ENCODE measurements at regions not wholly inside any gene's neighbourhood (a gene's known extent, or its start where the extent isn't known, plus 50 kb on each side); places are given as distances from the start of the nearest gene placed in this dataset.

GRCh38 chr18:69308619-69309018 lies 92.1 kb upstream of the DOK6 start:
- DNase-seq (ENCODE audit: low spot score) (no peak), ATAC-seq (no peak)
- no peak overlapping the region for H3K27ac ChIP-seq (ENCODE audit: low read depth)
- H3K4me2 ChIP-seq = no peak overlapping the region
- H3K9me2 ChIP-seq (ENCODE audit: insufficient read depth) = no peaks in the 10 kb centered on the region
- Mint-ChIP-seq H3K36me3 (ENCODE audit: low read depth) (no peaks in the 10 kb centered on the region; the same call in 2 of the 3 replicates), H3K27me3 (ENCODE audit: insufficient read depth, low read depth, poor library complexity) (peaks cover 2% of the 10 kb centered on the region), H3K4me1 (no peaks in the 10 kb centered on the region), H3K9me3 (no peaks in the 10 kb centered on the region), H3K4me3 (no peak overlapping the region), H3K27ac (no peak overlapping the region)
- H3K4me1 ChIP-seq (ENCODE audit: insufficient read depth) = no peaks in the 10 kb centered on the region
- TF ChIP-seq NANOG (IDR thresholded peaks at IDR 0.05; ENCODE audit: borderline replicate concordance) = no peak
- no peak for TF ChIP-seq POLR2AphosphoS5 (IDR thresholded peaks at IDR 0.05; ENCODE audit: low read depth)
- no peak for TF ChIP-seq CREB1 (CRISPR knock-in tag; IDR thresholded peaks at IDR 0.05; ENCODE audit: low read depth)
- TF ChIP-seq EZH2phosphoT487 (IDR thresholded peaks at IDR 0.05; ENCODE audit: unreplicated experiment) = no peak
- no peak overlapping the region for H2AFZ ChIP-seq
- no peaks in the 10 kb centered on the region for H3K36me3 ChIP-seq (ENCODE audit: insufficient read depth)
- H3K4me3 ChIP-seq = no peak overlapping the region
- no peaks in the 10 kb centered on the region for H3F3A ChIP-seq (replicated peaks; ENCODE audit: low read depth)
- H3K79me2 ChIP-seq (replicated peaks; ENCODE audit: insufficient read depth) = no peaks in the 10 kb centered on the region
- H3K27me3 ChIP-seq (ENCODE audit: insufficient read depth) = no peaks in the 10 kb centered on the region
- H4K20me1 ChIP-seq (replicated peaks; ENCODE audit: insufficient read depth) = no peaks in the 10 kb centered on the region

DNA sequence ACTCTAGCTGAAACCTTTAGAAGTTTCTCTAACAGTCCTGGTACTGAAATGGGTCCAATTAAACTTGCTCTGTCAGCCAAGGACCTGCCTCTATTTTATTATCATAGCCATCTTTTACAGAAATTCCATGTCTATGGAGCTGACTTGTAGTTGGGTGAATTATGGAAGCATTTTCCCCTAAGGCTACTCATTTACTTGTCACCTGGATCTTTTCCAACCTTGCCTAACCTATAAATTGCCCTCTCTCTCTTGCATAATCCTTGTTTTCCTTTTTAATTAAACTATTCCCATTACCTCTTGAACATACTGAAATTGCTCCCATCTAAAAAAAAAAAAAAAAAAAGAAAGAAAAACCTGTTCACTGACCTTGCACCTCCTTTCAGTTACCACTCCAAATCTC lies 74.6 kb upstream of the DOK6 start:
- H3K36me3 ChIP-seq (ENCODE audit: insufficient read depth) = no peaks in the 10 kb centered on the region
- no peak overlapping the region for H2AFZ ChIP-seq
- Mint-ChIP-seq H3K9me3 (no peaks in the 10 kb centered on the region), H3K27me3 (ENCODE audit: insufficient read depth, low read depth, poor library complexity) (no peaks in the 10 kb centered on the region), H3K36me3 (ENCODE audit: low read depth) (no peaks in the 10 kb centered on the region; the same call in 2 of the 3 replicates), H3K27ac (no peak overlapping the region), H3K4me3 (no peak overlapping the region), H3K4me1 (peaks cover 9% of the 10 kb centered on the region; the same call in 2 of the 3 replicates)
- no peak overlapping the region for H3K27ac ChIP-seq (ENCODE audit: low read depth)
- TF ChIP-seq JUNB (IDR thresholded peaks at IDR 0.05; ENCODE audit: unreplicated experiment) (no peak), STAT1 (IDR thresholded peaks at IDR 0.05; ENCODE audit: unreplicated experiment) (no peak), POLR2AphosphoS5 (IDR thresholded peaks at IDR 0.05; ENCODE audit: low read depth) (no peak), ZNF331 (CRISPR knock-in tag; IDR thresholded peaks at IDR 0.05; ENCODE audit: low read depth) (no peak), ZNF114 (CRISPR knock-in tag; IDR thresholded peaks at IDR 0.05) (no peak), NANOG (IDR thresholded peaks at IDR 0.05; ENCODE audit: borderline replicate concordance) (no peak), ZNF462 (CRISPR knock-in tag; IDR thresholded peaks at IDR 0.05) (no peak), REST (IDR thresholded peaks at IDR 0.05; ENCODE audit: unreplicated experiment) (no peak)
- no peaks in the 10 kb centered on the region for H4K20me1 ChIP-seq (replicated peaks; ENCODE audit: insufficient read depth)
- ATAC-seq (no peak), DNase-seq (ENCODE audit: low spot score) (no peak)
- H3K4me1 ChIP-seq (ENCODE audit: insufficient read depth) = peaks cover 12% of the 10 kb centered on the region; the same call in 1 of the 2 replicates
- no peaks in the 10 kb centered on the region for H3K27me3 ChIP-seq (ENCODE audit: insufficient read depth)
- no peak overlapping the region for H3K4me2 ChIP-seq
- H3K9me2 ChIP-seq (ENCODE audit: insufficient read depth) = no peaks in the 10 kb centered on the region
- H3F3A ChIP-seq (replicated peaks; ENCODE audit: low read depth) = no peaks in the 10 kb centered on the region
- H3K4me3 ChIP-seq = no peak overlapping the region
- no peaks in the 10 kb centered on the region for H3K79me2 ChIP-seq (replicated peaks; ENCODE audit: insufficient read depth)
